Erythroblast (primary cell): ENCODE measurements at regions not wholly inside any gene's neighbourhood (a gene's known extent, or its start where the extent isn't known, plus 50 kb on each side); places are given as distances from the start of the nearest gene placed in this dataset.

Source experiments
- GATA1 ChIP-seq: IDR thresholded peaks from 2 replicates; pipeline ENCODE4 v1.6.1; 2011; ENCODE audit warnings: low read depth, mild to moderate bottlenecking, control low read depth, low read length, moderate library complexity
- POLR2A ChIP-seq: IDR thresholded peaks from 2 replicates; pipeline ENCODE4 v1.6.1; 2011; ENCODE audit warnings: mild to moderate bottlenecking, low read length

- TF ChIP-seq POLR2A: no peak
- no peak for TF ChIP-seq GATA1
Observed at GRCh38 chr4:20430259-20430941, 178.7 kb downstream of the SLIT2 start.
